ENCODE measurements at regions not wholly inside any gene's neighbourhood (a gene's known extent, or its start where the extent isn't known, plus 50 kb on each side); places are given as distances from the start of the nearest gene placed in this dataset.

DNA sequence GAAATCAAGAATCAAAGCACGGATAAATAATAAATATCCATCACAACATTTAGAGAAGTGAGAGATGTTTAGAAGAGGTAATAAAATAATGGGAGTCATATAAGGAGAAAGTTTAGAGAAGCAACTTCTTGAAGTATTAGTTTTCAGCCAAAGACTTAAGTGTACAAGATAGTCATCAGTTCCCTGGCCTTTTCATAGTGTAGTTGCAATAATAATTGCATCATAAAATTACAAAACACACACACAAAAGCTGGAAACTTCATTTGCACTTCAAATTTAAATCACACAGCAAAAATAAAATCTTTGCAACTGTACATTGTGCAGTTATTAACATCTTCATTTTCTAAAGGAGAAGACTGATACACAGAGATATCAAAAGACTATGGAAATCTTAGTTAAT is 319.1 kb upstream of the RGMB start:
- ATAC-seq: no peak
- no peak for TF ChIP-seq ZFP30 (CRISPR knock-in tag; IDR thresholded peaks at IDR 0.05)

DNA sequence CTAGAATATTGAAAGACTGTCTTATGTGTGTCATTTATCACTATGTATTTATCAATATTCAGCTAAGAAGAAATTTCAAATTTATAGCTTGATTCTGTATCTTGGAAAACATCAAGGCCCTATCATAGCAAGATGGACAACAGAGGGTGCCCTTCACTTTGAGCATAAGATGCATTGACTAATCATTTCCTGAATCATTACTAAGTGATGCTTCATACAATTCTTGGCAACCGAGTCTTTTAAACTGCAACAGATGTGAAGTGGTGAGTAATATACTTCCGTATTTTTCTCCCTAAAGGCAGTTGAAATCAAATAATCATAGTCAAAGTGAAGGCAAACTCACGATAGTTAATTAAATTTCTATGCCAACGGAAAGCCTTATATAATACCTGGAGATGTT is 318.6 kb upstream of the RGMB start:
- ATAC-seq: peak; percentile 92
- TF ChIP-seq ISL1 (CRISPR knock-in tag; IDR thresholded peaks at IDR 0.05) (peak; percentile 65), GLIS3 (CRISPR knock-in tag; IDR thresholded peaks at IDR 0.05) (no peak)

DNA sequence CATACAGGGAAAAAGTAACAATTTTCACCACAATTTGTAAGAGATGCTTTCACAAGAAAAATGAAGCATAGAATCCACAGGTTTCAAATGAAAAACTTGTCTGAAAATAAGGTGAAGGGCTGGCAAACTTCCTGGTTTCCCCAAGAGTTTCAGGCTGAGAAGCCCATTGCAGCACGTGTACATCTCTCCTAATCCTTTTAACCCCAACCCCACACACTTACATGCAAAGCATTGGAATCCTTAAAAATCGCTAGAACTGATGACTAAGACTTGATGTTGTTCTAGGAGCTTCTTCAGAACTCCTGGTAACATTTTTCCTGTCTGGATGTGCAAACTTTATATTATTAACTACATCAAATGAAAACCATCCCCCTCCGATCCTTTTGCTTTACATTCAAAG is 317.8 kb upstream of the RGMB start:
- TF ChIP-seq ZC3H10 (CRISPR knock-in tag; IDR thresholded peaks at IDR 0.05) (no peak), TCF4 (CRISPR knock-in tag; IDR thresholded peaks at IDR 0.05; ENCODE audit: borderline replicate concordance) (no peak), OSR1 (CRISPR knock-in tag; IDR thresholded peaks at IDR 0.05) (no peak)
- peak; percentile 47 for ATAC-seq

- peak; percentile 64 for ATAC-seq
Observed at GRCh38 chr5:98458004-98458403, 315.5 kb upstream of the RGMB start.

DNA sequence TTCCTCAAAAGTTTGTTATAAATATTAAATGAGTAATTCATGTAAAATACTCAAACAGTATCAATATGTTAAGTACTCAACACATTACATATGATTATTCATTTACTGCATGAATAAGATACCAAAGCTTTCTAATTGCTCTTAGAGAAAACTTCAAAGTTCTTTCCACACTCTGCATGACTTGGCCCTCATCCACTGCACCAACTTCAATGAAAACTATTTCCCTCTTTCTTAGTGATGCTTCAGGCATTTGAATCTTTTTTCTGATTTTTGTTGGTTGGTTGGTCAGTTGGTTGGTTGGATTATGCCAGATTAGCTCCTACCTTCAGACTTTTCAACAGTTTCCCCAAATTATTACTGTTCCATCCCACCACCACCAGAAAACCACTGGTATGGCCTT is 314.7 kb upstream of the RGMB start:
- TF ChIP-seq CSDC2 (CRISPR knock-in tag; IDR thresholded peaks at IDR 0.05): no peak
- TF ChIP-seq OSR1 (CRISPR knock-in tag; IDR thresholded peaks at IDR 0.05): no peak
- TF ChIP-seq ARNTL (CRISPR knock-in tag; IDR thresholded peaks at IDR 0.05; ENCODE audit: borderline replicate concordance, low read depth): no peak
- TF ChIP-seq PPARA (CRISPR knock-in tag; IDR thresholded peaks at IDR 0.05; ENCODE audit: borderline replicate concordance): no peak
- TF ChIP-seq CSRNP3 (CRISPR knock-in tag; IDR thresholded peaks at IDR 0.05): no peak
- TF ChIP-seq TCF4 (CRISPR knock-in tag; IDR thresholded peaks at IDR 0.05; ENCODE audit: borderline replicate concordance): no peak
- no peak for TF ChIP-seq ESRRG (CRISPR knock-in tag; IDR thresholded peaks at IDR 0.05)
- TF ChIP-seq SNAI2 (CRISPR knock-in tag; IDR thresholded peaks at IDR 0.05): no peak
- no peak for TF ChIP-seq GLIS3 (CRISPR knock-in tag; IDR thresholded peaks at IDR 0.05)
- TF ChIP-seq ZFP3 (CRISPR knock-in tag; IDR thresholded peaks at IDR 0.05): no peak
- TF ChIP-seq ZNF70 (CRISPR knock-in tag; IDR thresholded peaks at IDR 0.05): no peak
- TF ChIP-seq ZNF565 (CRISPR knock-in tag; conservative IDR thresholded peaks at IDR 0.05; ENCODE audit: low read depth): no peak
- TF ChIP-seq, protein P1, sequence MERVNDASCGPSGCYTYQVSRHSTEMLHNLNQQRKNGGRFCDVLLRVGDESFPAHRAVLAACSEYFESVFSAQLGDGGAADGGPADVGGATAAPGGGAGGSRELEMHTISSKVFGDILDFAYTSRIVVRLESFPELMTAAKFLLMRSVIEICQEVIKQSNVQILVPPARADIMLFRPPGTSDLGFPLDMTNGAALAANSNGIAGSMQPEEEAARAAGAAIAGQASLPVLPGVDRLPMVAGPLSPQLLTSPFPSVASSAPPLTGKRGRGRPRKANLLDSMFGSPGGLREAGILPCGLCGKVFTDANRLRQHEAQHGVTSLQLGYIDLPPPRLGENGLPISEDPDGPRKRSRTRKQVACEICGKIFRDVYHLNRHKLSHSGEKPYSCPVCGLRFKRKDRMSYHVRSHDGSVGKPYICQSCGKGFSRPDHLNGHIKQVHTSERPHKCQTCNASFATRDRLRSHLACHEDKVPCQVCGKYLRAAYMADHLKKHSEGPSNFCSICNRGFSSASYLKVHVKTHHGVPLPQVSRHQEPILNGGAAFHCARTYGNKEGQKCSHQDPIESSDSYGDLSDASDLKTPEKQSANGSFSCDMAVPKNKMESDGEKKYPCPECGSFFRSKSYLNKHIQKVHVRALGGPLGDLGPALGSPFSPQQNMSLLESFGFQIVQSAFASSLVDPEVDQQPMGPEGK (CRISPR knock-in tag; IDR thresholded peaks at IDR 0.05; ENCODE audit: borderline replicate concordance): no peak
- TF ChIP-seq TOX (CRISPR knock-in tag; IDR thresholded peaks at IDR 0.05; ENCODE audit: borderline replicate concordance): no peak
- TF ChIP-seq RARB (CRISPR knock-in tag; IDR thresholded peaks at IDR 0.05): no peak
- no peak for TF ChIP-seq ZNF8 (CRISPR knock-in tag; IDR thresholded peaks at IDR 0.05)
- no peak for TF ChIP-seq ISL1 (CRISPR knock-in tag; IDR thresholded peaks at IDR 0.05)
- no peak for TF ChIP-seq BACH2 (CRISPR knock-in tag; IDR thresholded peaks at IDR 0.05; ENCODE audit: borderline replicate concordance)
- no peak for ATAC-seq

More at GRCh38 chr5:98458004-98458403, 315.5 kb upstream of the RGMB start:
- TF ChIP-seq TCF4 (CRISPR knock-in tag; IDR thresholded peaks at IDR 0.05; ENCODE audit: borderline replicate concordance) (no peak), ZNF8 (CRISPR knock-in tag; IDR thresholded peaks at IDR 0.05) (no peak), GLIS3 (CRISPR knock-in tag; IDR thresholded peaks at IDR 0.05) (no peak), OSR1 (CRISPR knock-in tag; IDR thresholded peaks at IDR 0.05) (no peak), ZNF565 (CRISPR knock-in tag; conservative IDR thresholded peaks at IDR 0.05; ENCODE audit: low read depth) (no peak), ZFP30 (CRISPR knock-in tag; IDR thresholded peaks at IDR 0.05) (no peak), TOX (CRISPR knock-in tag; IDR thresholded peaks at IDR 0.05; ENCODE audit: borderline replicate concordance) (no peak), ESRRG (CRISPR knock-in tag; IDR thresholded peaks at IDR 0.05) (no peak), POU6F1 (CRISPR knock-in tag; IDR thresholded peaks at IDR 0.05; ENCODE audit: borderline replicate concordance, low read depth) (no peak), BACH2 (CRISPR knock-in tag; IDR thresholded peaks at IDR 0.05; ENCODE audit: borderline replicate concordance) (no peak)

- ATAC-seq: peak; percentile 65; the same call in 2 of the 3 replicates
- no peak for TF ChIP-seq ZFP3 (CRISPR knock-in tag; IDR thresholded peaks at IDR 0.05)
- no peak for TF ChIP-seq BACH2 (CRISPR knock-in tag; IDR thresholded peaks at IDR 0.05; ENCODE audit: borderline replicate concordance)
- TF ChIP-seq ZC3H10 (CRISPR knock-in tag; IDR thresholded peaks at IDR 0.05): no peak
- no peak for TF ChIP-seq ZNF70 (CRISPR knock-in tag; IDR thresholded peaks at IDR 0.05)
- TF ChIP-seq GLIS3 (CRISPR knock-in tag; IDR thresholded peaks at IDR 0.05): no peak
- no peak for TF ChIP-seq ZNF8 (CRISPR knock-in tag; IDR thresholded peaks at IDR 0.05)
- TF ChIP-seq, protein P1 (CRISPR knock-in tag; IDR thresholded peaks at IDR 0.05; ENCODE audit: borderline replicate concordance): no peak
- no peak for TF ChIP-seq POU6F1 (CRISPR knock-in tag; IDR thresholded peaks at IDR 0.05; ENCODE audit: borderline replicate concordance, low read depth)
Observed at GRCh38 chr5:98460536-98460935, 312.9 kb upstream of the RGMB start.
